Endometrium (tissue), 2 donors: ENCODE measurements at regions not wholly inside any gene's neighbourhood (a gene's known extent, or its start where the extent isn't known, plus 50 kb on each side); places are given as distances from the start of the nearest gene placed in this dataset.

Experiments
- FAIRE-seq: peaks from 2 replicates; lab custom pipeline; 2012; peaks lifted over from hg19 to GRCh38; lab: Jason Lieb, UNC
- donor health status: control.
- donor health status: control.

GRCh38 chr15:73001840-73002239 lies 50.4 kb upstream of the NEO1 start:
- FAIRE-seq = no peak

GRCh38 chr15:73000293-73000692 lies 52.0 kb upstream of the NEO1 start:
- no peak for FAIRE-seq

- no peak for FAIRE-seq
Measured at GRCh38 chr15:72999586-72999985, 52.7 kb upstream of the NEO1 start.

GRCh38 chr15:72998681-72999466 lies 53.4 kb upstream of the NEO1 start:
- FAIRE-seq = no peak

- no peak for FAIRE-seq
Measured at GRCh38 chr15:72998226-72998625, 54.0 kb upstream of the NEO1 start.

GRCh38 chr15:72995849-72996248 lies 56.4 kb upstream of the NEO1 start:
- no peak for FAIRE-seq

- FAIRE-seq = peak; percentile 37
Measured at GRCh38 chr15:72994534-72995177, 57.6 kb upstream of the NEO1 start.

- FAIRE-seq = no peak
Measured at GRCh38 chr15:72992841-72993252, 59.4 kb upstream of the NEO1 start.

- no peak for FAIRE-seq
Measured at GRCh38 chr15:72991026-72991425, 61.2 kb upstream of the NEO1 start.

- FAIRE-seq = no peak
Measured at GRCh38 chr15:72983801-72984545, 68.3 kb upstream of the NEO1 start.

GRCh38 chr15:72982714-72983113 lies 69.5 kb upstream of the NEO1 start:
- no peak for FAIRE-seq

- FAIRE-seq = no peak
Measured at GRCh38 chr15:72980661-72981060, 71.6 kb upstream of the NEO1 start.

GRCh38 chr15:72979791-72980190 lies 72.5 kb upstream of the NEO1 start:
- no peak for FAIRE-seq

- no peak for FAIRE-seq
Measured at GRCh38 chr15:72979308-72979707, 73.0 kb upstream of the NEO1 start.

GRCh38 chr15:72978223-72978622 lies 74.0 kb upstream of the NEO1 start:
- FAIRE-seq = no peak

GRCh38 chr15:72972362-72972761 lies 79.9 kb upstream of the NEO1 start:
- no peak for FAIRE-seq

- FAIRE-seq = no peak
Measured at GRCh38 chr15:72971766-72972165, 80.5 kb upstream of the NEO1 start.

GRCh38 chr15:72970933-72971760 lies 81.1 kb upstream of the NEO1 start:
- no peak for FAIRE-seq

GRCh38 chr15:72968531-72968922 lies 83.7 kb upstream of the NEO1 start:
- no peak for FAIRE-seq

- FAIRE-seq = no peak
Measured at GRCh38 chr15:72967811-72968530, 84.3 kb upstream of the NEO1 start.

- no peak for FAIRE-seq
Measured at GRCh38 chr15:72967397-72967796, 84.9 kb upstream of the NEO1 start.

GRCh38 chr15:72966641-72967040 lies 85.6 kb upstream of the NEO1 start:
- FAIRE-seq = no peak
